SK-N-SH (cell line): ENCODE measurements at regions not wholly inside any gene's neighbourhood (a gene's known extent, or its start where the extent isn't known, plus 50 kb on each side); places are given as distances from the start of the nearest gene placed in this dataset.

Experiments
- CTCF ChIA-PET: fragments of 300-600, 350-600 bp; formaldehyde crosslinking; extraction: SDS; loops from one replicate; lab custom pipeline; 2021; lab: Yijun Ruan, JAX
- POLR2A ChIA-PET: fragments of 350-600 bp; sonication (Branson Sonifier 250); formaldehyde crosslinking; extraction: SDS; loops from one replicate; lab custom pipeline; 2020; ENCODE audit warnings: antibody characterized with exemption, inconsistent platforms; lab: Yijun Ruan, JAX
- DNase-seq: peaks from one replicate; pipeline ENCODE4 v3.0.0; 2012
- H2AFZ ChIP-seq: fragments of 200-600 bp; sonication (generic); 2 replicates; pipeline ENCODE4 v1.8.1; 2016; ENCODE audit warnings: antibody characterized with exemption, mild to moderate bottlenecking, low read depth
- H3F3A ChIP-seq: fragments of 200-600 bp; sonication (generic); replicated peaks from 2 replicates; pipeline ENCODE3; 2016; ENCODE audit warnings: antibody characterized with exemption, mild to moderate bottlenecking; ENCODE audit not compliant: insufficient read depth
- H3K27ac ChIP-seq, 2 experiments: fragments of 200-500 bp in 1 of 2; fragments of 200-600 bp in 1 of 2; sonication (Bioruptor generic) in 1 of 2; sonication (generic), shearing (Covaris generic) in 1 of 2; 2 replicates each; pipeline versions ENCODE4 v1.5.1 to v1.6.1; 2014 to 2016; ENCODE audit warnings: low read depth in 2 of 2, inconsistent platforms in 1 of 2, low read length in 1 of 2, mild to moderate bottlenecking in 1 of 2, mixed read lengths in 1 of 2
- H3K27me3 ChIP-seq: fragments of 200-600 bp; sonication (generic), shearing (Covaris generic); 2 replicates; pipeline ENCODE4 v1.6.1; 2016; ENCODE audit warnings: mixed run types; ENCODE audit not compliant: insufficient read depth
- H3K36me3 ChIP-seq, 2 experiments: fragments of 200-500 bp in 1 of 2; fragments of 200-600 bp in 1 of 2; sonication (Bioruptor generic) in 1 of 2; sonication (generic) in 1 of 2; replicated peaks in 1 of 2; 2 replicates each; pipeline versions ENCODE3 to v1.5.1; 2014 to 2016; ENCODE audit warnings: low read length in 1 of 2, mild to moderate bottlenecking in 1 of 2; ENCODE audit not compliant: insufficient read depth in 2 of 2, control insufficient read depth in 1 of 2
- H3K4me1 ChIP-seq, 2 experiments: fragments of 200-500 bp in 1 of 2; fragments of 200-600 bp in 1 of 2; sonication (Bioruptor generic) in 1 of 2; sonication (generic), shearing (Covaris generic) in 1 of 2; 2 replicates each; pipeline versions ENCODE4 v1.5.1 to v1.6.1; 2014 to 2016; ENCODE audit warnings: low read depth in 1 of 2, low read length in 1 of 2, mixed run types in 1 of 2; ENCODE audit not compliant: insufficient read depth in 2 of 2, control insufficient read depth in 1 of 2
- H3K4me2 ChIP-seq: fragments of 200-600 bp; sonication (generic), shearing (Covaris generic); 2 replicates; pipeline ENCODE4 v1.6.1; 2017; ENCODE audit warnings: mixed run types
- H3K4me3 ChIP-seq, 2 experiments: fragments of 200-500 bp in 1 of 2; fragments of 200-600 bp in 1 of 2; sonication (Bioruptor generic) in 1 of 2; sonication (generic), shearing (Covaris generic) in 1 of 2; 2 replicates each; pipeline versions ENCODE4 v1.5.1 to v1.8.1; 2014 to 2016; ENCODE audit warnings: low read depth in 2 of 2, inconsistent platforms in 1 of 2, low read length in 1 of 2, mild to moderate bottlenecking in 1 of 2, mixed read lengths in 1 of 2, moderate library complexity in 1 of 2
- H3K79me2 ChIP-seq: fragments of 200-600 bp; sonication (generic); 2 replicates; pipeline ENCODE4 v1.8.1; 2017; ENCODE audit warnings: mild to moderate bottlenecking; ENCODE audit not compliant: insufficient read depth
- H3K9ac ChIP-seq: fragments of 200-600 bp; sonication (generic); 2 replicates; pipeline ENCODE4 v1.6.1; 2017; ENCODE audit warnings: mixed run types
- H3K9me2 ChIP-seq: fragments of 200-600 bp; sonication (generic); 2 replicates; pipeline ENCODE4 v1.6.1; 2017; ENCODE audit warnings: mixed run types
- H3K9me3 ChIP-seq: fragments of 200-600 bp; sonication (generic); 2 replicates; pipeline ENCODE4 v1.6.1; 2017; ENCODE audit warnings: mixed run types, mild to moderate bottlenecking, moderate library complexity
- H4K20me1 ChIP-seq: fragments of 200-600 bp; sonication (generic); 2 replicates; pipeline ENCODE4 v1.6.1; 2017; ENCODE audit warnings: mild to moderate bottlenecking, mixed run types; ENCODE audit not compliant: insufficient read depth
- CHD2 ChIP-seq: fragments of 150-350 bp; IDR thresholded peaks from 2 replicates; pipeline ENCODE4 v1.6.1; 2018; ENCODE audit warnings: low read length; ENCODE audit not compliant: partially characterized antibody
- EP300 ChIP-seq, 2 experiments: IDR thresholded peaks; 2 replicates each; pipeline versions ENCODE4 v1.4.0 to v1.6.1; 2012; ENCODE audit warnings: borderline replicate concordance in 1 of 2, low read depth in 1 of 2, low read length in 1 of 2
- EZH2phosphoT487 ChIP-seq: fragments of 200-600 bp; sonication (generic); IDR thresholded peaks from 2 replicates; pipeline ENCODE4 v1.6.1; 2017; ENCODE audit warnings: low read depth, mixed run types, mild to moderate bottlenecking, antibody characterized with exemption, moderate library complexity, borderline replicate concordance
- FOSL2 ChIP-seq: IDR thresholded peaks from 2 replicates; pipeline ENCODE4 v1.4.0; 2012; ENCODE audit warnings: low read depth, mild to moderate bottlenecking, moderate library complexity, borderline replicate concordance
- FOXJ3 ChIP-seq: sonication (generic); formaldehyde crosslinking; IDR thresholded peaks from 2 replicates; pipeline ENCODE4 v1.5.1; 2020; ENCODE audit warnings: mild to moderate bottlenecking, missing genetic modification reagents
- FOXM1 ChIP-seq: IDR thresholded peaks from 2 replicates; pipeline ENCODE4 v1.4.0; 2012; ENCODE audit warnings: low read depth, mild to moderate bottlenecking
- JUND ChIP-seq: IDR thresholded peaks from 2 replicates; pipeline ENCODE4 v1.4.0; 2012
- MEF2A ChIP-seq: IDR thresholded peaks from 2 replicates; pipeline ENCODE4 v1.4.0; 2012; ENCODE audit warnings: low read depth, borderline replicate concordance
- MXI1 ChIP-seq: IDR thresholded peaks from 2 replicates; pipeline ENCODE4 v1.6.1; 2012; ENCODE audit warnings: mild to moderate bottlenecking, low read depth, low read length, improper control_type of control experiment
- NFIC ChIP-seq: IDR thresholded peaks from 2 replicates; pipeline ENCODE4 v1.4.0; 2012; ENCODE audit warnings: borderline replicate concordance
- NRF1 ChIP-seq: IDR thresholded peaks from 2 replicates; pipeline ENCODE4 v1.6.1; 2012; ENCODE audit warnings: low read depth, mild to moderate bottlenecking, low read length
- POLR2AphosphoS5 ChIP-seq: IDR thresholded peaks from 2 replicates; pipeline ENCODE4 v1.6.1; 2012; ENCODE audit warnings: low read depth, low read length
- RXRA ChIP-seq: IDR thresholded peaks from 2 replicates; pipeline ENCODE4 v1.4.0; 2012; ENCODE audit warnings: low read depth, mild to moderate bottlenecking, borderline replicate concordance
- SIN3A ChIP-seq: IDR thresholded peaks from 2 replicates; pipeline ENCODE4 v1.6.1; 2012; ENCODE audit warnings: low read depth, mild to moderate bottlenecking, low read length, moderate library complexity, borderline replicate concordance
- SMC3 ChIP-seq: IDR thresholded peaks from 2 replicates; pipeline ENCODE4 v1.6.1; 2012; ENCODE audit warnings: low read depth, low read length, improper control_type of control experiment
- TCF12 ChIP-seq: IDR thresholded peaks from 2 replicates; pipeline ENCODE4 v1.4.0; 2012
- YY1 ChIP-seq: IDR thresholded peaks from 2 replicates; pipeline ENCODE4 v1.4.0; 2012; ENCODE audit warnings: low read depth, mild to moderate bottlenecking
- WGBS: methylation state at CpG from one replicate; pipeline ENCODE4 v1.1.6; 2017; ENCODE audit warnings: low lambda C conversion rate; 5-methylcytosine and 5-hydroxymethylcytosine counted together
- TF ChIP-seq, protein P1 (sequence below): fragments of 150-350 bp; IDR thresholded peaks from 2 replicates; pipeline ENCODE4 v1.6.1; 2016; ENCODE audit warnings: mild to moderate bottlenecking, low read depth, low read length
- TF ChIP-seq, protein P2 (sequence below): IDR thresholded peaks from 2 replicates; pipeline ENCODE4 v1.4.0; 2012; ENCODE audit warnings: low read depth, borderline replicate concordance
- TF ChIP-seq, protein P3 (sequence below): fragments of 150-350 bp; IDR thresholded peaks from 2 replicates; pipeline ENCODE4 v1.6.1; 2017; ENCODE audit warnings: antibody characterized with exemption, low read length, low read depth, borderline replicate concordance

DNA sequence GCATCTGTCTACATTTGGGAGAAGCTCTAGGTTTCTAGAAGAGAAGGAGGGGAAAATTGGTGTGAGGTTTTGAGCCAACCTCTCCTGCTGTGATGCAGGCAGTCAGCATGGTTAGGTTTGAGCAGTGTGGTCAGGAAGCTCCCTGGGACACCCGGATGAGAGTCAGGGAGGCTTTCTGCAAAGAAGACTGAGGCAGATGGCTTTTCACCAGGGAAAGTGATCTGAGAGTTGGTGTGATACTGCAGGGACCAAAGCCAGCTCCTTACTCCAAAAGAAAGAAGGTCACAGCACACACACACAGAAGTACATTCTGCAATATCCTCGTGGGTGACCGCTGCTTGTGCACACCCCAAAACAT lies 75.8 kb upstream of the BCL11A start:
- Histone ChIP-seq H3K79me2 (no peaks in the 10 kb centered on the region), H3K4me2 (no peak overlapping the region), H3K4me1 (peaks cover 0 to 6% of the 10 kb centered on the region in 2 experiments; a peak in 2 of 4 replicates), H3K27ac (no peak overlapping the region), H3K9me3 (no peaks in the 10 kb centered on the region), H3K36me3 (no peaks in the 10 kb centered on the region), H4K20me1 (no peaks in the 10 kb centered on the region), H3K27me3 (no peaks in the 10 kb centered on the region), H3F3A (no peaks in the 10 kb centered on the region), H2AFZ (no peak overlapping the region), H3K9me2 (no peaks in the 10 kb centered on the region), H3K9ac (no peak overlapping the region), H3K4me3 (no peak overlapping the region)
- TF ChIP-seq SMC3: no peak
- no peak for TF ChIP-seq FOXM1
- TF ChIP-seq TCF12: no peak
- TF ChIP-seq MXI1: no peak
- no peak for TF ChIP-seq CHD2
- no peak for TF ChIP-seq SIN3A
- TF ChIP-seq FOXJ3 (CRISPR knock-in tag): no peak
- TF ChIP-seq FOSL2: no peak
- TF ChIP-seq, protein P1, sequence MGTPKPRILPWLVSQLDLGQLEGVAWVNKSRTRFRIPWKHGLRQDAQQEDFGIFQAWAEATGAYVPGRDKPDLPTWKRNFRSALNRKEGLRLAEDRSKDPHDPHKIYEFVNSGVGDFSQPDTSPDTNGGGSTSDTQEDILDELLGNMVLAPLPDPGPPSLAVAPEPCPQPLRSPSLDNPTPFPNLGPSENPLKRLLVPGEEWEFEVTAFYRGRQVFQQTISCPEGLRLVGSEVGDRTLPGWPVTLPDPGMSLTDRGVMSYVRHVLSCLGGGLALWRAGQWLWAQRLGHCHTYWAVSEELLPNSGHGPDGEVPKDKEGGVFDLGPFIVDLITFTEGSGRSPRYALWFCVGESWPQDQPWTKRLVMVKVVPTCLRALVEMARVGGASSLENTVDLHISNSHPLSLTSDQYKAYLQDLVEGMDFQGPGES: no peak
- no peak for TF ChIP-seq NFIC
- TF ChIP-seq, protein P2, sequence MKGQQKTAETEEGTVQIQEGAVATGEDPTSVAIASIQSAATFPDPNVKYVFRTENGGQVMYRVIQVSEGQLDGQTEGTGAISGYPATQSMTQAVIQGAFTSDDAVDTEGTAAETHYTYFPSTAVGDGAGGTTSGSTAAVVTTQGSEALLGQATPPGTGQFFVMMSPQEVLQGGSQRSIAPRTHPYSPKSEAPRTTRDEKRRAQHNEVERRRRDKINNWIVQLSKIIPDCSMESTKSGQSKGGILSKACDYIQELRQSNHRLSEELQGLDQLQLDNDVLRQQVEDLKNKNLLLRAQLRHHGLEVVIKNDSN: no peak
- TF ChIP-seq, protein P3, sequence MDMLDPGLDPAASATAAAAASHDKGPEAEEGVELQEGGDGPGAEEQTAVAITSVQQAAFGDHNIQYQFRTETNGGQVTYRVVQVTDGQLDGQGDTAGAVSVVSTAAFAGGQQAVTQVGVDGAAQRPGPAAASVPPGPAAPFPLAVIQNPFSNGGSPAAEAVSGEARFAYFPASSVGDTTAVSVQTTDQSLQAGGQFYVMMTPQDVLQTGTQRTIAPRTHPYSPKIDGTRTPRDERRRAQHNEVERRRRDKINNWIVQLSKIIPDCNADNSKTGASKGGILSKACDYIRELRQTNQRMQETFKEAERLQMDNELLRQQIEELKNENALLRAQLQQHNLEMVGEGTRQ: no peak
- no peak for TF ChIP-seq NRF1
- no peak for TF ChIP-seq MEF2A
- TF ChIP-seq JUND: no peak
- TF ChIP-seq RXRA: no peak
- no peak for TF ChIP-seq EZH2phosphoT487
- no peak for TF ChIP-seq YY1
- TF ChIP-seq POLR2AphosphoS5: no peak
- TF ChIP-seq EP300 (IDR thresholded peaks at IDR 0.05; ENCODE audit: borderline replicate concordance in 1 of 2, low read depth in 1 of 2, low read length in 1 of 2): no peak
- CTCF ChIA-PET: interaction anchor here (0.8 to 2.7 kb wide), 5 partner anchors 12 to 48 kb away, joined by 4 to 23 read pairs (median 9); no protein-coding TSS in a partner anchor
- WGBS: 12% methylated on average over 3 of the region's 3 CpGs
- POLR2A ChIA-PET: no interaction called here
- DNase-seq: no peak
